OCI-LY3 (cell line): ENCODE measurements at regions not wholly inside any gene's neighbourhood (a gene's known extent, or its start where the extent isn't known, plus 50 kb on each side); places are given as distances from the start of the nearest gene placed in this dataset.

Source experiments
- H2AFZ ChIP-seq: fragments of 200-600, 300-600 bp; shearing (Covaris generic); 2 replicates; pipeline ENCODE4 v1.6.0; 2014; ENCODE audit warnings: antibody characterized with exemption, low read depth, low read length
- H3K27ac ChIP-seq: fragments of 200-600, 300-600 bp; sonication (generic); 2 replicates; pipeline ENCODE4 v1.5.1; 2014; ENCODE audit warnings: mild to moderate bottlenecking, low read length, moderate library complexity, mixed read lengths
- H3K27me3 ChIP-seq: fragments of 200-600, 300-600 bp; sonication (generic); 2 replicates; pipeline ENCODE4 v1.6.1; 2014; ENCODE audit warnings: low read depth, low read length, mixed read lengths
- H3K36me3 ChIP-seq: fragments of 200-600, 300-600 bp; sonication (generic); replicated peaks from 2 replicates; pipeline ENCODE3; 2014; ENCODE audit warnings: low read depth, low read length, mixed read lengths
- H3K4me1 ChIP-seq: fragments of 300-600, 200-600 bp; sonication (generic); 2 replicates; pipeline ENCODE4 v1.6.1; 2014; ENCODE audit warnings: low read length, mixed read lengths
- H3K4me2 ChIP-seq: fragments of 200-600, 300-600 bp; sonication (generic); 2 replicates; pipeline ENCODE4 v1.6.1; 2014; ENCODE audit warnings: low read length, mixed read lengths
- H3K4me3 ChIP-seq: fragments of 300-600, 200-600 bp; sonication (generic); 2 replicates; pipeline ENCODE4 v1.5.1; 2014; ENCODE audit warnings: antibody characterized with exemption, mild to moderate bottlenecking, low read length, moderate library complexity
- H3K79me2 ChIP-seq: fragments of 300-600, 200-600 bp; shearing (Covaris generic); 2 replicates; pipeline ENCODE4 v1.6.1; 2014; ENCODE audit warnings: mild to moderate bottlenecking, low read length, mixed read lengths
- H3K9ac ChIP-seq: fragments of 300-600, 200-600 bp; shearing (Covaris generic); 2 replicates; pipeline ENCODE4 v1.6.0; 2014; ENCODE audit warnings: mild to moderate bottlenecking, low read length, moderate library complexity
- H3K9me3 ChIP-seq: fragments of 200-600, 300-600 bp; shearing (Covaris generic); 2 replicates; pipeline ENCODE4 v1.6.1; 2014; ENCODE audit warnings: low read length, mixed read lengths; ENCODE audit not compliant: insufficient read depth
- H4K20me1 ChIP-seq: fragments of 200-600, 300-600 bp; sonication (generic); 2 replicates; pipeline ENCODE4 v1.6.1; 2016; ENCODE audit warnings: low read length, mixed read lengths; ENCODE audit not compliant: insufficient read depth
- CTCF ChIP-seq: fragments of 200-600, 300-600 bp; sonication (generic); IDR thresholded peaks from 2 replicates; pipeline ENCODE4 v1.5.1; 2014; ENCODE audit warnings: antibody characterized with exemption, low read length, low read depth
- EZH2phosphoT487 ChIP-seq: fragments of 200-600 bp; shearing (Covaris generic); IDR thresholded peaks from 2 replicates; pipeline ENCODE4 v1.6.1; 2018; ENCODE audit warnings: antibody characterized with exemption, mixed run types, low read depth

- peaks cover 52% of the 10 kb centered on the region for H3K36me3 ChIP-seq
- no peak overlapping the region for H3K9ac ChIP-seq
Measured at GRCh38 chr6:11284996-11285395, 52.5 kb upstream of the NEDD9 start.

GRCh38 chr6:11283629-11284028, 51.2 kb upstream of the NEDD9 start:
- Histone ChIP-seq H2AFZ (no peak overlapping the region), H3K27ac (no peak overlapping the region), H3K4me1 (peaks cover 15% of the 10 kb centered on the region), H3K4me2 (no peak overlapping the region), H3K36me3 (peaks cover 54% of the 10 kb centered on the region), H4K20me1 (no peaks in the 10 kb centered on the region), H3K9ac (no peak overlapping the region), H3K4me3 (no peak overlapping the region), H3K9me3 (no peaks in the 10 kb centered on the region), H3K27me3 (no peaks in the 10 kb centered on the region), H3K79me2 (peaks cover 30% of the 10 kb centered on the region)
- no peak for TF ChIP-seq CTCF
- TF ChIP-seq EZH2phosphoT487: no peak

More at GRCh38 chr6:11284996-11285395, 52.5 kb upstream of the NEDD9 start:
- no peak for TF ChIP-seq EZH2phosphoT487
- no peak for TF ChIP-seq CTCF
- Histone ChIP-seq H3K9me3 (no peaks in the 10 kb centered on the region), H4K20me1 (no peaks in the 10 kb centered on the region), H3K4me2 (no peak overlapping the region), H3K4me1 (peaks cover 2% of the 10 kb centered on the region; the same call in 1 of the 2 replicates), H3K27me3 (no peaks in the 10 kb centered on the region), H3K4me3 (no peak overlapping the region), H2AFZ (no peak overlapping the region), H3K27ac (no peak overlapping the region), H3K79me2 (peaks cover 20% of the 10 kb centered on the region)

GRCh38 chr6:11282875-11283274, 50.4 kb upstream of the NEDD9 start:
- Histone ChIP-seq H3K4me2 (no peak overlapping the region), H3K9ac (no peak overlapping the region), H3K9me3 (no peaks in the 10 kb centered on the region), H3K4me1 (peaks cover 22% of the 10 kb centered on the region), H3K36me3 (peaks cover 46% of the 10 kb centered on the region), H3K4me3 (no peak overlapping the region), H3K27me3 (no peaks in the 10 kb centered on the region), H4K20me1 (no peaks in the 10 kb centered on the region), H2AFZ (no peak overlapping the region), H3K27ac (no peak overlapping the region), H3K79me2 (peaks cover 30% of the 10 kb centered on the region)
- TF ChIP-seq EZH2phosphoT487 (no peak), CTCF (no peak)
